RWPE1 (cell line): ENCODE measurements at regions not wholly inside any gene's neighbourhood (a gene's known extent, or its start where the extent isn't known, plus 50 kb on each side); places are given as distances from the start of the nearest gene placed in this dataset.
A peak's percentile ranks its signal among the peaks of the same experiment; 100 is the strongest.
"Not testable (repeated sequence)": the region's sequence is repeated elsewhere in the genome, so short reads cannot be mapped to it uniquely, and the experiment has no call there.

Experiments used
- CTCF ChIA-PET: fragments of 350-600 bp; sonication (Branson Sonifier 250); formaldehyde crosslinking; extraction: SDS; loops from one replicate; lab custom pipeline; 2021; lab: Yijun Ruan, JAX
- POLR2A ChIA-PET: fragments of 400-600 bp; formaldehyde crosslinking; extraction: SDS; loops from one replicate; lab custom pipeline; 2020; ENCODE audit warnings: antibody characterized with exemption; ENCODE audit not compliant: low non-redundant PET; lab: Yijun Ruan, JAX
- DNase-seq: peaks from one replicate; pipeline ENCODE4 v3.0.0; 2012; ENCODE audit warnings: low spot score
- H3K27ac ChIP-seq: fragments of 450-650 bp; 2 replicates; pipeline ENCODE4 v1.5.1; 2017
- TF ChIP-seq, protein P1 (sequence below): fragments of 450-650 bp; conservative IDR thresholded peaks from 2 replicates; pipeline ENCODE4 v1.5.1; 2017; ENCODE audit warnings: low read depth, mild to moderate bottlenecking

DNA sequence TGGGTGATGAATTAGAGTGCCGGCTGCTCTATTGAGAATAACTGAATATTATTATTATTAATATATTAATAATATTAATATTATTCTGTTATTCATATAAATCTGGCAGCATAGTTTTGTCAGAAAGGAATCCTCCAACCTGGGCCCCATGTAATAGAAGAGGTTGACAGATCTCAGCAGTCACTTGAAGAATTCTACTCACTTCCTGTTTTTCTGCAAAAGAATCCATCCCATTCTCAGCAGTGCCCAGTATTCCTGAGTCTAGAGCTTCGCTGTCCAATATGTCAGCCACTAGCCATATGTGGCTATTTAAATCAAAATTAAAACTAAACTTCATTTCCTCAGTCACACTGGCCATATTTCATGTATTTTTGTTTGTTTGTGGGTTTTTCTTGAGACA lies 72.4 kb upstream of the USPL1 start:
- DNase-seq = no peak
- no peak overlapping the region for H3K27ac ChIP-seq
- ChIA-PET POLR2A (no interaction called here), CTCF (no interaction called here)
- TF ChIP-seq, protein P1, sequence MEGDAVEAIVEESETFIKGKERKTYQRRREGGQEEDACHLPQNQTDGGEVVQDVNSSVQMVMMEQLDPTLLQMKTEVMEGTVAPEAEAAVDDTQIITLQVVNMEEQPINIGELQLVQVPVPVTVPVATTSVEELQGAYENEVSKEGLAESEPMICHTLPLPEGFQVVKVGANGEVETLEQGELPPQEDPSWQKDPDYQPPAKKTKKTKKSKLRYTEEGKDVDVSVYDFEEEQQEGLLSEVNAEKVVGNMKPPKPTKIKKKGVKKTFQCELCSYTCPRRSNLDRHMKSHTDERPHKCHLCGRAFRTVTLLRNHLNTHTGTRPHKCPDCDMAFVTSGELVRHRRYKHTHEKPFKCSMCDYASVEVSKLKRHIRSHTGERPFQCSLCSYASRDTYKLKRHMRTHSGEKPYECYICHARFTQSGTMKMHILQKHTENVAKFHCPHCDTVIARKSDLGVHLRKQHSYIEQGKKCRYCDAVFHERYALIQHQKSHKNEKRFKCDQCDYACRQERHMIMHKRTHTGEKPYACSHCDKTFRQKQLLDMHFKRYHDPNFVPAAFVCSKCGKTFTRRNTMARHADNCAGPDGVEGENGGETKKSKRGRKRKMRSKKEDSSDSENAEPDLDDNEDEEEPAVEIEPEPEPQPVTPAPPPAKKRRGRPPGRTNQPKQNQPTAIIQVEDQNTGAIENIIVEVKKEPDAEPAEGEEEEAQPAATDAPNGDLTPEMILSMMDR = no peak

DNA sequence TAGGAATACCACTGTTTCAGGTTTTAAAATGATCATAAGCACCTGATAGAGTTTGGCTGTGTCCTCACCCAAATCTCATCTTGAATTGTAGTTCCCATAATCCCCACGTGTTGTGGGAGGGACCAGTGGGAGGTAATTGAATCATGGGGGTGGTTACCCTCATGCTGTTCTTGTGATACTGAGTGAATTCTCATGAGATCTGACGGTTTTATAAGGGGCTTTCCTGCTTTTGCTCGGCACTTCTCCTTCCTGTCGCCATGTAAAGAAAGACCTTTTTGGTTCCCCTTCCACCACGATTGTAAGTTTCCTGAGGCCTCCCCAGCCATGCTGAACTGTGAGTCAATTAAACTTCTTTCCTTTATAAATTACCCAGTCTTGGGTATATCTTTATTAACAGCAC lies 69.7 kb upstream of the USPL1 start:
- H3K27ac ChIP-seq, DNase-seq, CTCF ChIA-PET, POLR2A ChIA-PET: not testable (repeated sequence)

DNA sequence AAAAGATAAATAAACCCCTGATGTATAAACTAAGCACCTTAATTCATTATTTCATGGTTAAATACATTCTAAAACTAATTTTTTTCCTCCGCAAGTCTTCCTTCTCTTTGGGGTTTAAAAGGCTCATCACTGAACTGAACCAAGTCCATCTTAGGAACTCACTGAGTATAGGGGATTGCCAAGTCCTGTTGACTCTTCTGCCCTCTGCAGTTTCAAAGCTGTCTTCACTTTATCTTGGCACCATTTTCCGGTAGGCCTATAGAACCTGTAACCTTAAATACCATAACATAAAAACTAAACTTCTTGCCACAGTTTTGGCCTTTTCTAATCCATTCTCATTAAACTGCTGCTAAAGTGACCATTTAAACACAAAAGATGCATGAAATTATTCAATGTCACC lies 66.5 kb upstream of the USPL1 start:
- H3K27ac ChIP-seq = no peak overlapping the region
- TF ChIP-seq, protein P1 = peak; percentile 32; the same call in 1 of the 2 replicates
- POLR2A ChIA-PET = interaction anchor here (0.6 kb wide), 1 partner anchor 85 kb away, joined by 3 read pairs; no protein-coding TSS in a partner anchor
- DNase-seq = peak; percentile 20
- CTCF ChIA-PET = interaction anchor here (0.6 to 1.0 kb wide), 2 partner anchors 26 to 67 kb away, joined by 3 to 4 read pairs; partner anchors contain the start of gene USPL1

DNA sequence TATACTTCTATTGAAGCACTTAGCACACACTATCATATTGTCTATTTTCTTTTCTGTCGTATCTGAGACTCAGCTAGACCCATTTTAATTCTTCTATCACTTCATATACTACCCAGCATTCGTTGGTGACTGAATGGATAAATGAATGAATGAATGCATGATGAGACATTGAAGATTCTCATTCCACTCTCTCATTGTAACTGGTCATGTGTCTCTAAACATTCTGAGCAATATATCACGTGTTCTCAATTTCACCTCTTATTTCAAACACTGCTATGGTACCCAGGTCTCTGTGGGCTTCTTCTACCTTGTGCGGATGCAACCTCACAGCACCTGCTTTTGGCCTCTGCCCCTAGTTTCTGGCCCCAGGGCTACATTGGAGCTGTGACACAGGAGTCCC lies 65.2 kb upstream of the USPL1 start:
- DNase-seq = no peak
- TF ChIP-seq, protein P1 = no peak
- ChIA-PET CTCF (no interaction called here), POLR2A (no interaction called here)
- no peak overlapping the region for H3K27ac ChIP-seq

DNA sequence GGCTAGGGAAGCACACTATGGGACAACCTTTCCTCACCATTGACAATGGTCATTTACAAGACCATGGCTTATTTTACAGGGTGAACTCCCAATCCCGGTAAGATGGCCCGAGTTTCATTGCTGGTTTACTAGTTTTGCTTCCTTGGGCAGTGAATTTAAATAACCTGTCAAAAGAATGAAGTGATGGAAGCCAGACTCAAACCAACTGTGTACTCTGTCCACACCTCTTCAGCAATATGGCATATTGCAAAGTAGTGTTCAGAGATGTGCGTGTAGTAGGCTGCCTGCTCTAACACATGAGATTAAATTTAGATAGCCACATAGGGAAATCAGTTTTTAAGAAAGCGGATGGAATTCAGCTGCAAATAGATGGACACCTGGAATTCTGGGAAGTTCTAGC lies 58.4 kb upstream of the USPL1 start:
- ChIA-PET CTCF (no interaction called here), POLR2A (no interaction called here)
- H3K27ac ChIP-seq = no peak overlapping the region
- DNase-seq = no peak
- TF ChIP-seq, protein P1 = no peak

DNA sequence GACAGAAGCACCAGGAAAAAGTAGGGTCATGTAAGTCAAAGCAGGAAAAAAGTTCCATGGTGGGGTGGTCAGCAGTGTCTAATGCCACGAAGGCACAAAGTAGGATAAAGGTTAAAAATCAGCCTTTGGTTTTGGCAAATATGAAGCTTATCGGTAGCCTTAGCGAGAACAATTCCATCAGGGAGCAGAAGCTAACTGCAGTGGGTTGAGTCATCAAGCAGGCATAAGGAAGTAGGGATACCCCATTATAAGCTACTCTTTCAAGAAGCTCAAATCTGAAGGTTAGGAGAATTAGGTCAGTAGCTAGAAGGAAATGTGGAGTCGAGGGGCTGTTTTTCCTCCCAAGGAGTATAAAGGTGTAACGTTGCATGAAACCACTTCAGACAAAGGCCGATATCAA lies 57.5 kb upstream of the USPL1 start:
- no peak overlapping the region for H3K27ac ChIP-seq
- TF ChIP-seq, protein P1 = no peak
- ChIA-PET POLR2A (no interaction called here), CTCF (interaction anchor here (0.6 kb wide), 1 partner anchor 286 kb away, joined by 4 read pairs; no protein-coding TSS in a partner anchor)
- DNase-seq = no peak

DNA sequence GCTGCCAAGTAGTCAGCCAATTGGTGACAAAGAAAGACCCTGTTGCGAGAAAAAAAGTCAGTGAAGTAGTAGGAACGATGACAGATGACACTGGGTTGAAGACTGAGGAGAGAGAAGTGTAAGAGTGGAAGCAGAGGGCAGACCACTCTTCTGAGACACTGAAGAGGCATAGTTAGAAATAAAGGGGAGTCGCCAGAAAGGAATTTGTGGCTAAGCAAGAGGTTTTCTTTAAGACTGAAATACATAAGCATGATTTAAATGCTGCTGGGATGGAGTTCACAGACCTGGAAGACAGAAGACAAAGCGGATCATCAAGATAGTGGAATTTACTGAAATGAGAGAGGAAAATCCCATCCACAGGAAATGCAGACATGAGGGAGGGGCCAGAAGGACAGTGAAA lies 56.2 kb upstream of the USPL1 start:
- ChIA-PET POLR2A (no interaction called here), CTCF (interaction anchor here (0.6 kb wide), 1 partner anchor 533 kb away, joined by 3 read pairs; no protein-coding TSS in a partner anchor)
- no peak for DNase-seq
- H3K27ac ChIP-seq = no peak overlapping the region
- TF ChIP-seq, protein P1 = no peak
